Ishikawa (cell line): ENCODE measurements at regions not wholly inside any gene's neighbourhood (a gene's known extent, or its start where the extent isn't known, plus 50 kb on each side); places are given as distances from the start of the nearest gene placed in this dataset.

Source experiments
- CEBPB ChIP-seq: IDR thresholded peaks from 2 replicates; pipeline ENCODE4 v1.6.1; 2012
- CREB1 ChIP-seq: IDR thresholded peaks from 2 replicates; pipeline ENCODE4 v1.6.1; 2012; ENCODE audit warnings: low read depth
- EGR1 ChIP-seq: IDR thresholded peaks from 2 replicates; pipeline ENCODE4 v1.6.1; 2012
- EP300 ChIP-seq: IDR thresholded peaks from 2 replicates; pipeline ENCODE4 v1.6.1; 2012; ENCODE audit warnings: borderline replicate concordance
- FOXM1 ChIP-seq: IDR thresholded peaks from 2 replicates; pipeline ENCODE4 v1.6.1; 2012; ENCODE audit warnings: low read depth, borderline replicate concordance
- NFIC ChIP-seq: IDR thresholded peaks from 2 replicates; pipeline ENCODE4 v1.6.1; 2012
- RAD21 ChIP-seq: IDR thresholded peaks from 2 replicates; pipeline ENCODE4 v1.6.1; 2012; ENCODE audit warnings: low read depth
- TAF1 ChIP-seq: IDR thresholded peaks from 2 replicates; pipeline ENCODE4 v1.6.1; 2012; ENCODE audit warnings: low read depth, mild to moderate bottlenecking
- TCF12 ChIP-seq: IDR thresholded peaks from 2 replicates; pipeline ENCODE4 v1.6.1; 2012; ENCODE audit warnings: low read depth
- TEAD4 ChIP-seq: IDR thresholded peaks from 2 replicates; pipeline ENCODE4 v1.6.1; 2012
- YY1 ChIP-seq: IDR thresholded peaks from 2 replicates; pipeline ENCODE4 v1.6.1; 2012; ENCODE audit warnings: low read depth
- ZBTB7A ChIP-seq: IDR thresholded peaks from 2 replicates; pipeline ENCODE4 v1.6.1; 2012; ENCODE audit warnings: low read depth
- TF ChIP-seq, protein P1 (sequence below): IDR thresholded peaks from 2 replicates; pipeline ENCODE4 v1.6.1; 2012
- TF ChIP-seq, protein P2 (sequence below): IDR thresholded peaks from 2 replicates; pipeline ENCODE4 v1.6.1; 2012
- TF ChIP-seq, protein P3 (sequence below): IDR thresholded peaks from 2 replicates; pipeline ENCODE4 v1.6.1; 2012; ENCODE audit warnings: low read depth, mild to moderate bottlenecking

DNA sequence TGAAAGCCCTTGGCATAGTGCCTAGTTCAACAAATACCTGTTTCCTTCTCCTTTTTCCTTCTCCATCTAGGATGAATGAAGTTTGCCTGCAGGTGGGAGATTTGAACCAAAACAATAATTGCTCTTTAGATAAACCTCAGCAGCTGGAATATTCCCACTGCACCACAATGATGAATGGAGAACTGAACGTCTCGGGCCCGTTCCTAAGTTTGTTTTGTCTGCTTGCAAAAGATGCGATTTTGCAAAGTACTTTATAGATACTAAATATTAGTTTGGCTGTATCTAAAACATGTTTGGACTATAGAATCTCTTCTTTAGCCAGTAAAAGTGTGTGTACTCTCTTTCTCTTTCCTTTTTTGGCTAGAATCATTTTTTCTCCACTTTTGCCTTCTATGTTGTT is 75.8 kb upstream of the BMPER start:
- TF ChIP-seq ZBTB7A (no peak), YY1 (no peak), EP300 (no peak), CEBPB (no peak), FOXM1 (no peak), TCF12 (no peak), TEAD4 (no peak), RAD21 (no peak), CREB1 (no peak), TAF1 (no peak), NFIC (no peak), EGR1 (no peak)
- TF ChIP-seq, protein P1, sequence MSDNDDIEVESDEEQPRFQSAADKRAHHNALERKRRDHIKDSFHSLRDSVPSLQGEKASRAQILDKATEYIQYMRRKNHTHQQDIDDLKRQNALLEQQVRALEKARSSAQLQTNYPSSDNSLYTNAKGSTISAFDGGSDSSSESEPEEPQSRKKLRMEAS = no peak
- TF ChIP-seq, protein P2, sequence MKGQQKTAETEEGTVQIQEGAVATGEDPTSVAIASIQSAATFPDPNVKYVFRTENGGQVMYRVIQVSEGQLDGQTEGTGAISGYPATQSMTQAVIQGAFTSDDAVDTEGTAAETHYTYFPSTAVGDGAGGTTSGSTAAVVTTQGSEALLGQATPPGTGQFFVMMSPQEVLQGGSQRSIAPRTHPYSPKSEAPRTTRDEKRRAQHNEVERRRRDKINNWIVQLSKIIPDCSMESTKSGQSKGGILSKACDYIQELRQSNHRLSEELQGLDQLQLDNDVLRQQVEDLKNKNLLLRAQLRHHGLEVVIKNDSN = no peak
- TF ChIP-seq, protein P3, sequence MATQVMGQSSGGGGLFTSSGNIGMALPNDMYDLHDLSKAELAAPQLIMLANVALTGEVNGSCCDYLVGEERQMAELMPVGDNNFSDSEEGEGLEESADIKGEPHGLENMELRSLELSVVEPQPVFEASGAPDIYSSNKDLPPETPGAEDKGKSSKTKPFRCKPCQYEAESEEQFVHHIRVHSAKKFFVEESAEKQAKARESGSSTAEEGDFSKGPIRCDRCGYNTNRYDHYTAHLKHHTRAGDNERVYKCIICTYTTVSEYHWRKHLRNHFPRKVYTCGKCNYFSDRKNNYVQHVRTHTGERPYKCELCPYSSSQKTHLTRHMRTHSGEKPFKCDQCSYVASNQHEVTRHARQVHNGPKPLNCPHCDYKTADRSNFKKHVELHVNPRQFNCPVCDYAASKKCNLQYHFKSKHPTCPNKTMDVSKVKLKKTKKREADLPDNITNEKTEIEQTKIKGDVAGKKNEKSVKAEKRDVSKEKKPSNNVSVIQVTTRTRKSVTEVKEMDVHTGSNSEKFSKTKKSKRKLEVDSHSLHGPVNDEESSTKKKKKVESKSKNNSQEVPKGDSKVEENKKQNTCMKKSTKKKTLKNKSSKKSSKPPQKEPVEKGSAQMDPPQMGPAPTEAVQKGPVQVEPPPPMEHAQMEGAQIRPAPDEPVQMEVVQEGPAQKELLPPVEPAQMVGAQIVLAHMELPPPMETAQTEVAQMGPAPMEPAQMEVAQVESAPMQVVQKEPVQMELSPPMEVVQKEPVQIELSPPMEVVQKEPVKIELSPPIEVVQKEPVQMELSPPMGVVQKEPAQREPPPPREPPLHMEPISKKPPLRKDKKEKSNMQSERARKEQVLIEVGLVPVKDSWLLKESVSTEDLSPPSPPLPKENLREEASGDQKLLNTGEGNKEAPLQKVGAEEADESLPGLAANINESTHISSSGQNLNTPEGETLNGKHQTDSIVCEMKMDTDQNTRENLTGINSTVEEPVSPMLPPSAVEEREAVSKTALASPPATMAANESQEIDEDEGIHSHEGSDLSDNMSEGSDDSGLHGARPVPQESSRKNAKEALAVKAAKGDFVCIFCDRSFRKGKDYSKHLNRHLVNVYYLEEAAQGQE = no peak

DNA sequence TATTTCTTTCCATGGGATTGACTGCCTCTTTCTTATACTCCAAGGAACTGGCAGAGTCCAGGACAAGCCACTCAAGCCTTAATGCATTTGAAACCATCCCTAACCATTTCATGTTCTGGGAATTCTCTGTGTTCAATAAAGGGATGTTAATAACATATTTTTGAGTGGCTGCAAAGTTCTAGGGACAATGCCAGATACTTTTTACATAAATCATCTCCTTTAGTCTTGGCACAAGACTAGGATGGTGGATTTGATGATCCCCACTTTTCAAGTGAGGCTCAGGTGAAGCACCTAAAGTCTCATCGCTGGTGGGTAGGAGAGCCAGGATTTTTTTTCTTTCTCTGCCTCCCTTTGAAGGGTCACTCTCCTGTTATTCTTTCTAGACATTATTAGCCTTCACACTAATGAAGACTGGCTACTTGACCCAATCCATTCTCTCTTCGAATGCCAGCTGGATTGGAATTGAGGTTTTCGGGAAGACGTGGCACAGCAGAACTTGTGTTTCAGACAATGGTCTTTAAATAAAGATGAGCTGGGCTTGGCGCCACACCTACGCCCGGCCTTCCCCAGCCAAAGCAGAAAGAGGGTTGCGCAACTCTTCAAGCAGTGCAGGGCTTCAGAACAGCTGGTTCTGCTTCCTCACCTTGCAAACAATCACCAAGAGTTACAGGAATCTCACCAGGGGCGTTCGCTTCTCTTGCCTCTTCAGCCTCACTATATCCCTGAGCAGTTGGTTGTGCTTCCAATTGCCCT is 73.8 kb upstream of the BMPER start:
- no peak for TF ChIP-seq RAD21
- TF ChIP-seq EP300 = no peak
- no peak for TF ChIP-seq TEAD4
- peak; percentile 73 for TF ChIP-seq CEBPB
- TF ChIP-seq, protein P1 = no peak

DNA sequence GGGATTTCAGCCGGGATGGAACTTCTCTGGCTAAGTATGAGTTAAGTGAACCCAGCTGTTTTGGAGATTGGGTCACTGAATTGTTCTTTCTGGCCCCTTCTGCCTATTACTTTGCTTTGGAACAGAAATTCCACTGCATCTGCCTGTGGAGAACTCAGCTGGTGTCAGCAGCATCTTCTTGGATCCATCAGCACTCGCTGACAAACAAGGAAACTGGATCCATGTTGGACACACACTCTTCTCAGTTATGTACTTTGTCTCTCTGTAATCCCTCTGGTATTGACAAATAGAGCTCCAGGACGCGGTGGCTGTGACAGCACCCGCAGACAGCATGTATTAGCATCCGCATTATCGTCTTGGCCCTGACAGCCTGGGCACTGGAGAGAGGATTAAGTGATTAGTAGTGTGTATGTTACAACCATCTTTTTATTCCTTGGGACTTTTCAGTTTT is 73.0 kb upstream of the BMPER start:
- no peak for TF ChIP-seq CREB1
- no peak for TF ChIP-seq FOXM1
- no peak for TF ChIP-seq TEAD4
- TF ChIP-seq, protein P2 = no peak
- no peak for TF ChIP-seq TCF12
- TF ChIP-seq, protein P3 = no peak
- TF ChIP-seq RAD21 = no peak
- TF ChIP-seq NFIC = no peak
- TF ChIP-seq, protein P1 = no peak
- TF ChIP-seq YY1 = no peak
- TF ChIP-seq EP300 = no peak
- no peak for TF ChIP-seq ZBTB7A

DNA sequence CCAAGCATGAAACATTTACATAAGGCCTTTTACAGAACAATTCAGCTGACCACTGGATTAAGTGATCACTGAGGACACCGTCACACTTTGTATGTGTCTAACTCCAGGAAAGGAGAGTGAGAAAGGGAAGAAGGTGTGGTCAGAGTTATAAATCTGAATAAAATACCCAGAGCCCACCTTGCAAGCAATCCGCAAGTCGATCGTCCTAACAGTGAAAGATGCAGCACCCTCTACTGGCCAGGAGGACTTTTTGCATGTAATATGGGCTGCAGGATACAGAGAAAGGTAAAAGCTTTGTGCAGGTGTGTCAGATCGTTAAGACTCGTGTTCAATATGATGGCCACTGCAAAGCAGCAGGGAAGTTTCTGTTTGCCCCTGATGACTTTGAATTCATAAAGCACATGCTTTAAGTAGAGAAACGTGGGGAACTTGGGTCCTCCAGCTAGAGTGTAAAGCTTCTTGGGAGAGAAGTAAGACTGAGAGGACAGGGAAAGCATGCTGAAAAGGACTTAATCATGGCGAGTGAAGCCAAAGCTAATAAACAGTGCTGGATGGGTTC is 68.5 kb upstream of the BMPER start:
- TF ChIP-seq YY1 (no peak), EP300 (no peak), TCF12 (no peak), NFIC (no peak), FOXM1 (no peak), EGR1 (no peak), ZBTB7A (no peak), CREB1 (no peak)

DNA sequence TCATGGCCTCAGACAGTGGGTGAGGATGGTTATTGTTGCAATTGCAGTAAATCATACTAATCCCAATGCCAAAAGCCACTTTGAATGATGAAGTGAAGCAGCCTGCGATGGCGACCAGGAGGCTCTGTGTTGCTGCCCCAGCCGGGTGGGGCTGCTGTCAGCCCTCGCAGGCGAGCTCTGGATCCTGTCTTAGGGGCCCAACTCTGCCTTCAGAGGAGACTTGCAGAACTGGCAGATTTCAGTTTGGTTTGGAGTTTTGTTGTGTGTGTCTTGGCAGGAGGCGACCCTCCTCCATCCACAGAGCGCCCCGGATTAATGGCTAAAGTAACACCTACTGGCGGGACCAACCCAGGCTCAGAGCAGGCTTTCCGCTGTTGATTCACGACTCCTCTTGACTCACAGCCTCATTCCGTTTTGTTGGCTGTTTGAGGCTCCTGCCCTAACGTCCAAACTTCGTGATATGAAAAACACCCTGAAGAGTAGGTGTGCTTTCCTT is 67.9 kb upstream of the BMPER start:
- TF ChIP-seq CEBPB (no peak), FOXM1 (no peak), TCF12 (no peak), TAF1 (no peak), RAD21 (no peak), TEAD4 (no peak), YY1 (no peak), CREB1 (no peak), ZBTB7A (no peak), EP300 (no peak), EGR1 (no peak), NFIC (no peak)
- TF ChIP-seq, protein P1 = no peak
- TF ChIP-seq, protein P2 = no peak
- TF ChIP-seq, protein P3 = no peak
